GM18507 (cell line): ENCODE measurements at regions not wholly inside any gene's neighbourhood (a gene's known extent, or its start where the extent isn't known, plus 50 kb on each side); places are given as distances from the start of the nearest gene placed in this dataset.

ENCODE experiments used
- DNase-seq: peaks from one replicate; pipeline ENCODE4 v3.0.0; 2011; ENCODE audit warnings: low read depth; ENCODE audit not compliant: insufficient read length; ENCODE audit errors: extremely low spot score
- FAIRE-seq: peaks from 2 replicates; lab custom pipeline; 2011; peaks lifted over from hg19 to GRCh38; lab: Jason Lieb, UNC

DNA sequence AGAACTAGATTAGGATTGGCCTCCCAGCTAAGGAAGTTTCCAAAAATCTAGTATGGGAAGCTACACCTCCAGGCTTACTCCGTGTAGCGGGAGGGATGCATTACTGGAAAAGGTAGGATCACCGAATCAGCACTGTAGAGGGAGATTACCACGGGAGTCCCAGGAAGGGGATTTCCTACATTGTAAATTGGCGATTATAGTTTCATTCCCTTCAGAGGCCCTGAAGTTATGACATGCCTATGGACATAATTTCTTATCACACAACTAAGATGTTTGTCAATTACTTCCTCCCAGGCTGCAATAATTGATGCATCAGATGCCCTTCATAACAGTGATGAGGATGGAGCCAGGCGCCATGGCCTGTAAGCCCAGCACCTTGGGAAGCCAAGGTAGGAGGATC lies 71.2 kb upstream of the NR4A3 start:
- DNase-seq (no peak), FAIRE-seq (no peak)

DNA sequence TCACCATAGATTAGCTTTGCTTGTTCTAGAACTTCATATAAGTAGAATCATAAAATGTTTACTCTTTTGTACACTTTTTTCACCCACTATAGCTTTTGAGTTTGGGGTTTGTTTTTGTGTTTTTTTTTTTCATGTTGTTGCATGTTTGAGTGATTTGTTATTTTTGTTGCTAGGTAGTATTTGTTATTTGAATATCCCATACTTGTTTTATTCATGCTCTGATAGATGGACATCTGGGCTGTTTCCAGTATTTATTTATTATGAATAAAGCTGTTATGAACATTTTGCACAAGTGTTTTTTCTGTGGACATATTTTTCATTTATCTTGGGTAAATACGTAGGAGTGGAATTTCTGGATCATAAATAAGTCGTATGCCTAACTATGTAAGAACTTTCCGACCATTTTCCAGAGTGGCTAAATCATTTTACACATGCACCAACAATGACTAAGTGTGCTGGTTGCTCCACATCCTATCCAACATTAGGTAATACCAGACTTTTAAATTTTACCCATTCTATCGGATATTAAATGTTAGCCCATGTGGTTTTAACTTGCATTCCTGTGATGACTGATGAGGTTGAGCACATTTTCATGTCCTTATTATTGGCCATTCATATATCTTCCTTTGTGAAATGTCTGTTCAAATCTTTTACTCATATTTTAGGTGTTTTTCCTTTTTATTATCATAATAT lies 69.1 kb upstream of the NR4A3 start:
- DNase-seq = no peak
- no peak for FAIRE-seq

DNA sequence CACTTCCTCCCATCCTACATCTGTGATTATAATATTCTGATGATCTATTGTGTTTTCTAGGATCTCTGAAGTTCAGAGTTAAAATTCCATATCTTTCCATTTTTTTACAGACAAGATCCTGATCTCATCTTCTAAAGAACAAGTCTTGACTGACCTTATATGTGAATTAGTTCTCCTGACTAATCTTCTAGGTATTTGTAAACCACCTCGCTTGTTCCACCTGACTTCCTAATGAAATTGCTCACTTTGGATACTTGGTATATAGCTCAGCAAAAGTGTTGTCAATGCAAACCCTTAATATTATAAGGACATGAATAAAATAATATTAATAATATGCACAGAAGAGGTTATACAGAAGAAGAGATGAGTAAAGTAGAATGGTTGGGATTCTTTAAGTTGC lies 68.2 kb upstream of the NR4A3 start:
- FAIRE-seq = no peak
- no peak for DNase-seq

DNA sequence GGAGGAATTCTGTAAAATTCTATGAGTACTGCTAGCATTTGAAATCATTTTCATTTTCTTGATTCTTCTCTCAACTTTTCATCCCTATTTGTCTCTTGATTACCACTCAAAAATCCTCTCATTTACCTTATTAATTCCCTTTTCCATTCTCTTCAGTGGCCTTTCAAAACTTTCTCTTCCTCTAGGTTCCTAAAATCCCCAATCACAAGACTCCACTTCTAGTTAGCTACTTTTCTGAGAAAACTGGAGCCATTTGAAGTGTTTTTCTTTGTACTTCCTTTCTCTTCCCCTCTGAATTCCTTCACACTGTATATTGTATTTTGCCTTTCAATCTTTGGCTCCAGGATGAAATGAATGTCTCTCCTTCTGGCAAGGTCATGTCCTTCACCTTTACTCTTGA lies 61.3 kb upstream of the NR4A3 start:
- FAIRE-seq (no peak), DNase-seq (no peak)

DNA sequence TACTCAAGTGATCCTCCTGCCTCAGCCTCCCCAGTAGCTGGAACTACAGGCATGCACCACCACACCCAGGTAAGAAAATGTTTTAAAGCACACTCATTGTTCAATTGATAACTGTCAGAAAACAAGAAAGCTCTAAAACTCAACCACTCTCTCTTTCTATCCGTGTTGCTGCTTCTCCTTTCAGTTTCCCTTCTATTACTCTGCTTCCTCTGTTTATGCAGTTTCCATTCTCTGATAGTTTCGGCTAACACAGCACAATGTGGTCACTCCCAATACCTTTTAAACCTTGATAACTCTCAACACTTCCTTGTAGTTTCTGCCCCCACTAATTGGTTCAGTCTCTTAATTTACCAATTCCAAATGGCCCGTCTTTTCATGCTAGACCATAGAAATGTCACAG lies 59.2 kb upstream of the NR4A3 start:
- peak; percentile 28 for DNase-seq
- FAIRE-seq = peak; percentile 94
